H54 (cell line): ENCODE measurements at regions not wholly inside any gene's neighbourhood (a gene's known extent, or its start where the extent isn't known, plus 50 kb on each side); places are given as distances from the start of the nearest gene placed in this dataset.

Experiments
- DNase-seq: peaks from one replicate; pipeline ENCODE4 v3.0.0; 2011; ENCODE audit warnings: low spot score, mixed read lengths; ENCODE audit not compliant: insufficient read length
- FAIRE-seq: peaks from 3 replicates; lab custom pipeline; 2011; peaks lifted over from hg19 to GRCh38; lab: Jason Lieb, UNC
- POLR2A ChIP-seq: IDR thresholded peaks from 2 replicates; pipeline ENCODE4 v1.6.1; 2011; ENCODE audit warnings: low read depth, mild to moderate bottlenecking, low read length

DNA sequence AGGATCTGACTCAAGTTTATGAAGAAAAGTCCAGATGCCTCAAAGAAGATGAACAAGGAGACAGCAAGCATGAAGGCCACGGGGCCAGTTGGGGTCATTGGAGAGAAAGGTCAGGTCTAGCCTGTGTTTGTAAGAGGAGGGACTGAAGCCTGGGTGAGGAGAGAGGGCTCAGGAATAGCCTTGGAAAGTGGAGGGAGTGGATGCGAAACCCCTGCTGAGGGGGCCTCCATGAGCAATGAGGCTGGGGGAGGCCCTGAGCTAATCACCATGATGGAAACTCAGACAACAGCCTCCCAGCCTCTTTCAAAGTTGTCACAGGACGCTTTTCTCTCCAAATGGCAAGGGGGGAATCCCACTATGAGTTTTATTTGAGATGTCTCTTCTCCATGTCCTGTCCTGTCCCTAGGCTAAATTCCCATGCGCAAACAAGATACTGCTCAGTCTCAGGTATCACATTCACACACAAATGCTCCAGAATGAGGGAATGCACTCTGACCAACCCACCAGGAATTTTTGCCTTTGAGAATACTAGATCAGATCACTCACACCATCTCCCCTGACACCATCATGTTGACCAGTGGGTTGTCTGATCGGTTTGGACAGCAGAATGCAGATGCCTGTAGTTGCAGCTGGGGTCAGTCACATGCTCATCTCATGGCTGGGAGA, 51.3 kb upstream of the TOP3B start:
- DNase-seq (no peak), FAIRE-seq (no peak)
- no peak for TF ChIP-seq POLR2A

DNA sequence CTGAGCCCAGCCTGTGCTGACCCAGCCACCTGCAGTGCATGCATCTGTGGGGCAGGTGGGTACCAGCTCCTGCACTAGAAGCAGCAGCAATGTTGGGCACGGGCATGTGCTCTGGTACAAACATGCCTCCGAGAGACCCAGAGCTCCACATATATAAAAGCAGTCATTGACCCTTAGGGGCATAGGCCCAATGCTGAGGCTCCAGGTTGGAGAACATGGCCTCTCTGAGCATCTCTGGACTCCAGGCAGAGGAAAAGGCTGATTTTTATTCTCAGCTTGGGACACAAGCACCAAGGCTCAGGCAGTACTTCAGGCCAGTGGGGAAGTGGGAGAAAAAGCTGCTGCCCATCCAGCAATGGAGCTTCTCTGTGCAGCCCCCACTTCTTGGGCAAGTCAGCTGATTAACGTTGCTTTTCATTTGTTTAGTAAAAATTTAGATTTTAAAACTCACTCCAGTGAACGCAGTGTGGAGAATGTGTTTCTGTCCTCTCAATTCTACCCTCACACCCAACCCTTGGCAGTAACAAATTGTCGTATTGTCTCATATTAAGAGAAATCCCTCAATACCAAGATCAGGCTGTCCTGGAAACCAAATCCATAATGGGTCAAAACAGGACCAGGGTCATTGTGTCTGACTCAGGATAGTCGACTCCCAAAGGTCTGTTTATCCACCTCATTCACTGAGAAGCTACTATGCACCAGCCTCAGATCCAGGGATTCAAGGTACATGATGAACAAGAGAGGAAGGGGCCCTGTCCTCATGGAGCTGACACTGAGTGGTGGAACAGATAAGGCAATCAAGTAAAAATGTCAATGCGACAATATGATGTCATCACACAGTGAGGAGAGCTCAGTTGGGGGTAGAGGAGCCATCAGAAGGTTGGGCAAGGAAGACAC, 50.6 kb upstream of the TOP3B start:
- DNase-seq, result no peak
- no peak for FAIRE-seq
- no peak for TF ChIP-seq POLR2A

DNA sequence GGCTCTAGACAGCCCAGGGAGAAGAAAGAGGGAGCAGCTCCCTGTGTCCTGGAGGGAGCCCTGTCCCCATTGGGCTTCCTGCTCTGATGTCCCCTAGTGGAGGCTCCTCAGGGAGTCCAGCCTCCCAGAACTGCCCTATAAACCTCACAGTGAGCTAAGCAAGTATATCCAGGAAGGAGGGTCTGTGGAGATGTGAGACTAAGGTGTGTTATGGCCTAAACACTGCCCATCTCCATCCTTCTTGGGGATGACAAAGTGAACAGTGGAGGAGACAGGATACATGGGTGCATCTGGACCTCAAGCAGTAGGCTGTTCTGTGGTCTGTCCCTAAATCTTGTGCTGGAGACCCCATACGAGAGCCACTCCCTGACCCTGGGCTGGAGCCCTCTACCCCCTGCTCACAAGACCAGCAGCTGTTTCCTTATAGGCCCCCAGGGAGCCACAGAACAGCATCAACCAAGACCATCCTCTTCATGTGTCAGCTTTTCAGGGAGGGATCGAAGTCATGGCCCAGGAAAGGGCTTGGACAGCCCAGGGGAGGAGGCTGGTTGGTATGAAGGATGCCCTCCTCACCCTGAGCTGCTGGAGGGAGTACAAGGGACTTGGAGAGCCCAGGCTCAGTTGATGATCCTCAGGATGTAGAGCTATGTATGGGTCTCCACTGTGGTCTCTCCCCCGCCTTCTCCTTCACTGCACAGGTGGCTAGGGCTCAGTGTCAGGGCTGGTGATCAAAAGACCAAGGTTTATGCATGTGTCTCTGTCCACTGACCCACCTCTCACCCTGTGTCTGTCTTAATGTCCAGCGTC, 49.7 kb upstream of the TOP3B start:
- no peak for TF ChIP-seq POLR2A
- DNase-seq, result no peak
- FAIRE-seq, result no peak
